SK-N-SH (cell line): ENCODE measurements at regions not wholly inside any gene's neighbourhood (a gene's known extent, or its start where the extent isn't known, plus 50 kb on each side); places are given as distances from the start of the nearest gene placed in this dataset.
"Not testable (repeated sequence)": the region's sequence is repeated elsewhere in the genome, so short reads cannot be mapped to it uniquely, and the experiment has no call there.

Experiments
- EP300 ChIP-seq, 2 experiments: IDR thresholded peaks; 2 replicates each; pipeline versions ENCODE4 v1.4.0 to v1.6.1; 2012; ENCODE audit warnings: borderline replicate concordance in 1 of 2, low read depth in 1 of 2, low read length in 1 of 2
- GABPA ChIP-seq: IDR thresholded peaks from 2 replicates; pipeline ENCODE4 v1.4.0; 2012; ENCODE audit warnings: low read depth, mild to moderate bottlenecking
- MAX ChIP-seq: IDR thresholded peaks from 2 replicates; pipeline ENCODE4 v1.4.0; 2012; ENCODE audit warnings: low read depth
- MEF2A ChIP-seq: IDR thresholded peaks from 2 replicates; pipeline ENCODE4 v1.4.0; 2012; ENCODE audit warnings: low read depth, borderline replicate concordance
- RAD21 ChIP-seq: IDR thresholded peaks from 2 replicates; pipeline ENCODE4 v1.6.1; 2012; ENCODE audit warnings: mild to moderate bottlenecking, low read length
- RCOR1 ChIP-seq: fragments of 150-350 bp; IDR thresholded peaks from 2 replicates; pipeline ENCODE4 v1.6.1; 2017; ENCODE audit warnings: antibody characterized with exemption, low read length
- TEAD4 ChIP-seq: IDR thresholded peaks from 2 replicates; pipeline ENCODE4 v1.4.0; 2012; ENCODE audit warnings: mild to moderate bottlenecking, borderline replicate concordance; ENCODE audit not compliant: insufficient read depth
- TF ChIP-seq, protein P1 (sequence below): fragments of 200-600 bp; sonication (generic); IDR thresholded peaks from 2 replicates; pipeline ENCODE4 v1.6.1; 2017; ENCODE audit warnings: antibody characterized with exemption, mild to moderate bottlenecking, moderate library complexity
- TF ChIP-seq, protein P2 (sequence below): fragments of 150-350 bp; IDR thresholded peaks from 2 replicates; pipeline ENCODE4 v1.6.1; 2016; ENCODE audit warnings: mild to moderate bottlenecking, low read depth, low read length
- TF ChIP-seq, protein P3 (sequence below): IDR thresholded peaks from 2 replicates; pipeline ENCODE4 v1.4.0; 2012; ENCODE audit warnings: low read depth, borderline replicate concordance

DNA sequence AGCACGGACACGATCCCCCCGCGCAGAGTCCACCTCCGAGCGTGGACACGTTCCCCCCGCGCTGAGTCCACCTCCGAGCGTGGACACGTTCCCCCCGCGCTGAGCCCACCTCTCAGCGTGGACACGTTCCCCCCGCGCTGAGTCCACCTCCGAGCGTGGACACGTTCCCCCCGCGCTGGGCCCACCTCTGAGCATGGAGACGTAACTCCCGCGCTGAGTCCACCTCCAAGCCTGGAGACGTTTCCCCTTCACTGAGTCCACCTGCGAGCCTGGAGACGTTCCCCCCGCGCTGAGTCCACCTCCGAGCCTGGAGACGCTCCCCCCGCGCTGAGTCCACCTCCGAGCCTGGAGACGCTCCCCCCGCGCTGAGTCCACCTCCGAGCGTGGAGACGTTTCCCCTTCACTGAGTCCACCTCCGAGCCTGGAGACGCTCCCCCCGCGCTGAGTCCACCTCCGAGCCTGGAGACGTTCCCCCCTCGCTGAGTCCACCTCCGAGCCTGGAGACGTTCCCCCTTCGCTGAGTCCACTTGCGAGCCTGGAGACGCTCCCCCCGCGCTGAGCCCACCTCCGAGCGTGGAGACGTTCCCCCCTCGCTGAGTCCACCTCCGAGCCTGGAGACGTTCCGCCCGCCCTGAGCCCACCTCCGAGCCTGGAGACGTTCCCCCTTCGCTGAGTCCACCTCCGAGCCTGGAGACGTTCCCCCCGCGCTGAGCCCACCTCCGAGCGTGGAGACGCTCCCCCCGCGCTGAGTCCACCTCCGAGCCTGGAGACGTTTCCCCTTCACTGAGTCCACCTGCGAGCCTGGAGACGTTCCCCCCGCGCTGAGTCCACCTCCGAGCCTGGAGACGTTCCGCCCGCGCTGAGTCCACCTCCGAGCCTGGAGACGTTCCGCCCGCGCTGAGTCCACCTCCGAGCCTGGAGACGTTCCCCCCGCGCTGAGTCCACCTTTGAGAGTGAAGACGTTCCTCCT is 97.0 kb downstream of the SOX1 start:
- TF ChIP-seq, protein P1, sequence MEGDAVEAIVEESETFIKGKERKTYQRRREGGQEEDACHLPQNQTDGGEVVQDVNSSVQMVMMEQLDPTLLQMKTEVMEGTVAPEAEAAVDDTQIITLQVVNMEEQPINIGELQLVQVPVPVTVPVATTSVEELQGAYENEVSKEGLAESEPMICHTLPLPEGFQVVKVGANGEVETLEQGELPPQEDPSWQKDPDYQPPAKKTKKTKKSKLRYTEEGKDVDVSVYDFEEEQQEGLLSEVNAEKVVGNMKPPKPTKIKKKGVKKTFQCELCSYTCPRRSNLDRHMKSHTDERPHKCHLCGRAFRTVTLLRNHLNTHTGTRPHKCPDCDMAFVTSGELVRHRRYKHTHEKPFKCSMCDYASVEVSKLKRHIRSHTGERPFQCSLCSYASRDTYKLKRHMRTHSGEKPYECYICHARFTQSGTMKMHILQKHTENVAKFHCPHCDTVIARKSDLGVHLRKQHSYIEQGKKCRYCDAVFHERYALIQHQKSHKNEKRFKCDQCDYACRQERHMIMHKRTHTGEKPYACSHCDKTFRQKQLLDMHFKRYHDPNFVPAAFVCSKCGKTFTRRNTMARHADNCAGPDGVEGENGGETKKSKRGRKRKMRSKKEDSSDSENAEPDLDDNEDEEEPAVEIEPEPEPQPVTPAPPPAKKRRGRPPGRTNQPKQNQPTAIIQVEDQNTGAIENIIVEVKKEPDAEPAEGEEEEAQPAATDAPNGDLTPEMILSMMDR, result not testable (repeated sequence)
- not testable (repeated sequence) for TF ChIP-seq TEAD4; EP300 (IDR thresholded peaks at IDR 0.05; ENCODE audit: borderline replicate concordance in 1 of 2, low read depth in 1 of 2, low read length in 1 of 2); GABPA; RCOR1; MEF2A; MAX; RAD21
- TF ChIP-seq, protein P2, sequence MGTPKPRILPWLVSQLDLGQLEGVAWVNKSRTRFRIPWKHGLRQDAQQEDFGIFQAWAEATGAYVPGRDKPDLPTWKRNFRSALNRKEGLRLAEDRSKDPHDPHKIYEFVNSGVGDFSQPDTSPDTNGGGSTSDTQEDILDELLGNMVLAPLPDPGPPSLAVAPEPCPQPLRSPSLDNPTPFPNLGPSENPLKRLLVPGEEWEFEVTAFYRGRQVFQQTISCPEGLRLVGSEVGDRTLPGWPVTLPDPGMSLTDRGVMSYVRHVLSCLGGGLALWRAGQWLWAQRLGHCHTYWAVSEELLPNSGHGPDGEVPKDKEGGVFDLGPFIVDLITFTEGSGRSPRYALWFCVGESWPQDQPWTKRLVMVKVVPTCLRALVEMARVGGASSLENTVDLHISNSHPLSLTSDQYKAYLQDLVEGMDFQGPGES, result not testable (repeated sequence)
- TF ChIP-seq, protein P3, sequence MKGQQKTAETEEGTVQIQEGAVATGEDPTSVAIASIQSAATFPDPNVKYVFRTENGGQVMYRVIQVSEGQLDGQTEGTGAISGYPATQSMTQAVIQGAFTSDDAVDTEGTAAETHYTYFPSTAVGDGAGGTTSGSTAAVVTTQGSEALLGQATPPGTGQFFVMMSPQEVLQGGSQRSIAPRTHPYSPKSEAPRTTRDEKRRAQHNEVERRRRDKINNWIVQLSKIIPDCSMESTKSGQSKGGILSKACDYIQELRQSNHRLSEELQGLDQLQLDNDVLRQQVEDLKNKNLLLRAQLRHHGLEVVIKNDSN, result not testable (repeated sequence)
